GM18511 (cell line): ENCODE measurements at regions not wholly inside any gene's neighbourhood (a gene's known extent, or its start where the extent isn't known, plus 50 kb on each side); places are given as distances from the start of the nearest gene placed in this dataset.

Experiments
- ATAC-seq: cut with Tn5 transposase; IDR thresholded peaks from one replicate; pipeline ENCODE4 v1.9.1; 2021; ENCODE audit warnings: mild to moderate bottlenecking, moderate library complexity; ENCODE audit not compliant: unreplicated experiment

- ATAC-seq, result no peak
Measured at GRCh38 chr6:40946738-40947301, 92.2 kb downstream of the UNC5CL start.

- ATAC-seq, result no peak
Measured at GRCh38 chr6:40937491-40937890, 101.5 kb downstream of the UNC5CL start.

DNA sequence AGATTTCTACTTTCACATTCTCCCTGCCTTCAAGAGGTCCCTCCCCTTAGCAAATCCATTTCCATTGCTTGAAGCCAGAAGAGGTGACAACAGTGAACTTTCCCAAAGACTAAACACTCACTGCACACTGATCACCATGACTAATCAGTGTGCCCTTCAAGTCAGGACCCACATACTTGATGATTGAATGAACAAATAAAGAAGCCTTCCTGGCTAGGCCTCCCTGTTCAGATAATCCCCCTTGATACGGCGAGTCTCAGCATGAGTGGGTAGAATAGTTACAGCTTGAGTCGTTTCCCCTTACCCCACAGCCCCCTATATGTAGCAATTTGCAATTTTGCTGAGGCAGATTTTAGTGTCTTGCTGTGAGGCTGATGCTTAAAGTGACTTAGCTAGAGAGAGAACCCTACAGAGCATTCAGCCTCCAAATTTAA, 102.2 kb downstream of the UNC5CL start:
- ATAC-seq, result no peak

DNA sequence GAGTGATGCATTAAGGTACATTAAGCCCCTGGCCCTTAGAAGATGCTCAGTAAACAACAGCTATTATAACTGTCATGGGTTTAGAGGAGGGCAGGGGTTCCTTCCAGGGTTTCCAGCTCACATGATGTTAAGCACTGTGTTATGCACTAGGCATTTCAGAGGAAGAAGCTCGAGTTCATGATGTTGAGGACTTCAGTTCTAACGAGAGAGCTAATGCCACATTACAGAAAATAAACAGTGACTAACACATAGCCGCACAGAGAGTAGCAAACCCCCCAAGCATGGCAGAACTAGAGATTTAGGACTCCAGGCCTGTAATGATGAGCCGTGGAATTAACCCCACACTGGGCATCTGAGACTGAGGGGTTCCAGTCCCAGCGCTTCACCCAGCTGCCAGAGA, 105.2 kb downstream of the UNC5CL start:
- ATAC-seq, result no peak

GRCh38 chr6:40932953-40933352, 106.1 kb downstream of the UNC5CL start:
- ATAC-seq, result no peak

DNA sequence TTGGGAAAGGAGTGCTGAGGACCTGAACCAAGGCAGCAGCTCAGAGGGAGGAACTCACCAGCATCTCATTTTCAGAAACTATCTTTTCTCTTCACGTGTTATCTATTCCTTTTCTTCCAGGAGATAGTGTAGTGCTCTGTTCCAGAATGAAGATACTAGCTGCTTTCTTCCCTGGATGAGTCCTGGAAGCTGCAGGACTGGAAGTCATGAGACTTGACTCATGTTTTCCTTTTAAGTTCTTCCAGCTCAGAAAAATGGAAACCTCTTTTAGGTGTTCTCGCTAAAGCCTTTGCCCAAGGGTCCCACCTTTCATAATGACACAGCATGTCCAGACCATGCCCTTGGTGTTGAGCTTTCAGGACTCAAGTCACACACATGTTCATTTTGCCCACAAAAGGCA, 106.7 kb downstream of the UNC5CL start:
- no peak for ATAC-seq

DNA sequence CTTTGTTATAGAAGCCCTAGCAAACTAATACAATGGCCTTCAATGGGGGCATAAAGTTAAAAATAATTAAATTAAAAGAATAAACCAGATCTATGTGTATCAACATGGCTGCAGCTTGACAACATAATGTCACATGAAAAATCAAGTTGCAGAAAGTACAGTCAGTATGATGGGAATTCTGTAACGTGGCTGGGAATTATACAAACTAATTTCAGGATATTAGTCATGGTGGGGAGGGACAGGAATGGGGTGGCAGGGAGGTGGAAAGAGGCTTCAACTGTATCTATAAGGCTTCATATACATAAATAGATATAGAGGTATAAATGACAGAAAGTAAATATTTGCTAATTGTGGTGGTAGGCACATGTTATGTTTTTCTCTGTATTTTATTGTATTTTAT, 107.1 kb downstream of the UNC5CL start:
- no peak for ATAC-seq

- no peak for ATAC-seq
Measured at GRCh38 chr6:40930555-40930954, 108.5 kb downstream of the UNC5CL start.

DNA sequence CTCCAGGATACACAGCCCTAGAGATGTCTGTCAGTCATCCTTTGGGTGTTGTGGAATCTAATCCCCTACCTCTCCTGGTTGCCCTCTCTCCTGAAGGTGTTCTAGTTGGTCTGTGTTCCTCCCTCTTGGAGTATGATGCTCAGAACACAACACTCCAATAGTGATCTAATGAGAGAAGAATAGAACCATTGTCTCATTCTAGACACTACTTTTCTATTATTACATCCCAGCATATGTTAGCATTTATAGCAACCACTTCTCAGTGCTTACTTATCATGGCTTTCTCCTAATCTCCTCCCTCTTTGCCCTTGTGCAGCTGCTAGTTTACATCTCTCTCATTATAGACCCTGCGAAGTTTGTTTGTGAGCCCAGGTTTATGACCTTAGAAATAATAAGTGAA, 109.0 kb downstream of the UNC5CL start:
- no peak for ATAC-seq

DNA sequence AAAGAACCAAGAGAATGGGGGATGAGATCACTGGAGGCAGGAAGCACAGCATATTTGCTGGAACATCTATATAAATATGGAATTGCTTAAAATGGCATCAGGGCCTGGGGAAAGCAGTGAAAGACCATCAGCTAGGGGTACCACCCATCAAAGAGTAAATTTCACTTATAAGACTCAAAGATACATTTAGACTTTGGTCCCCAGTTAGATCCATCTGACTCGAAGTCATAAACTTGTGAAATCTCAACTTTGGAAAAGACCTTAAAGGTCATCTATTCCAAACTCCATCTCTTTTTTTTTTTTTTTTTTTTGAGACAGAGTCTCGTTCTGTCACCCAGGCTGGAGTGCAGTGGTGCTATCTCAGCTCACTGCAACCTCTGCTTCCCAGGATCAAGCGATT, 109.8 kb downstream of the UNC5CL start:
- ATAC-seq, result no peak

GRCh38 chr6:40928763-40929162, 110.3 kb downstream of the UNC5CL start:
- ATAC-seq, result no peak

GRCh38 chr6:40928307-40928706, 110.7 kb downstream of the UNC5CL start:
- ATAC-seq, result no peak

DNA sequence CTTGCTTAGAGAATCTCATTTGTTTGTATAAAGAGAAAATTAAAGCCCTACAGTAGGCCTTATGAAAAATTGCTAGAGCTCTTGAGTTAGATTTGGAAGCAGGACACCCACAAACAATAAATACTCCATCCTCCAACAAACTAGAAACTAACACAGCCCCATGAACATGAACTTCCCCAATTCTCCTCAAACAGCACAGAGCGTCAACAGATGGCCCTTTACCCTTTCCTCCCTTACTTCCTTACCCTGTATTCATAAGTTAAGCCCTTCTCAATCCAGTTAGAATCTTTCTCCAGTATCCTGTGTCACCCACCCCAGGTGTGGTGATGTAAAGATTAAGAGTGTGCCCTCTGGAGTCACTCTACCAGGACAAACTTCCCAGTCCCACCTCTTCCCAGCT, 113.7 kb downstream of the UNC5CL start:
- ATAC-seq, result no peak

GRCh38 chr6:40924839-40925238, 114.2 kb downstream of the UNC5CL start:
- ATAC-seq, result no peak

GRCh38 chr6:40923880-40924279, 115.1 kb downstream of the UNC5CL start:
- no peak for ATAC-seq

- no peak for ATAC-seq
Measured at GRCh38 chr6:40923326-40923725, 115.7 kb downstream of the UNC5CL start.

GRCh38 chr6:40922281-40922680, 116.7 kb downstream of the UNC5CL start:
- ATAC-seq, result no peak

GRCh38 chr6:40918040-40918651, 120.9 kb downstream of the UNC5CL start:
- ATAC-seq, result no peak

GRCh38 chr6:40917603-40918002, 121.4 kb downstream of the UNC5CL start:
- no peak for ATAC-seq

DNA sequence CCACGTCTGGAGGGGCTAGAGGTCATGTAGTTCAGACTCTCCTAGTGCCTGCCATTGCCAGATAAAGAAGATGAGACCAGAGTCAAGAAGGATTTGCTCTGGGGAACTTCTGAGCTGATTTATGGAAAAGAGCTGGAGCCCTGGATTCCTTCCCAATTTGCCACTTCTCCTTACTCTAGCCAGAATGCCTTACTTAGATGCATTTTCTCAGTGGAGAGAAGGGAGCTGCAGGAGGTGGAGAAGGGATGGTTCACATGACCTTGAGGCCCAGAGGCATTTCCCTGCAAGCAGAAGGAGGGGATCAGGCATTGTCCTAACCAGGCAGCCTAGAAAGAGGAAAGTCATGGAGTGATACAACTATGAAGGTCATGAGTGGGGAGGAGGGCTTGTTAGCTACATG, 122.2 kb downstream of the UNC5CL start:
- ATAC-seq, result no peak

- ATAC-seq, result no peak
Measured at GRCh38 chr6:40915165-40915564, 123.9 kb downstream of the UNC5CL start.

DNA sequence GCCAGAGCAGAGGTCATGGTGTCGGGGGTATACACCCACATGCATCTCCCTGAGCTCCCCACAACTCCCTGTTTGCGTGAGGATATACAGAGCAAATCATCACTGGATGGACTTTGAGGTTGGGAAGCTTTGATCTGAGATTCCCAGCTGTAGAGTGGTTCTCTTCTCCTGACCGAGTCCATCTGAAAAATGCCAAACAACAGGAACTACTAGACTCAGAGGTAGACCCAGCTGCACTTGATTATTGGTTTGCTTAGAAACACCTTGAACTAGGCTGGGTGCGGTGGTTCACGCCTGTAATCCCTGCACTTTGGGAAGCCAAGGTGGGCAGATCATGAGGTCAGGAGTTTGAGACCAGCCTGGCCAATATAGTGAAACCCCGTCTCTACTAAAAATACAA, 125.0 kb downstream of the UNC5CL start:
- no peak for ATAC-seq
